Body of pancreas (tissue), 4 donors: ENCODE measurements at regions not wholly inside any gene's neighbourhood (a gene's known extent, or its start where the extent isn't known, plus 50 kb on each side); places are given as distances from the start of the nearest gene placed in this dataset.

ENCODE experiments used
- ATAC-seq: fragments of 150-250 bp; one replicate; pipeline ENCODE4 v1.9.1; 2016
- DNase-seq, 4 donors: peaks; one replicate each; pipeline ENCODE4 v3.0.0-alpha.2; 2019
- H3K27ac ChIP-seq, 4 donors: fragments of 200-600 bp; sonication (generic); 1 replicate in 3 of 4; 2 replicates in 1 of 4; pipeline versions ENCODE4 v1.5.1 to v1.6.1; 2016 to 2019; ENCODE audit warnings: mild to moderate bottlenecking in 1 of 4, mixed read lengths in 1 of 4, moderate library complexity in 1 of 4
- H3K27me3 ChIP-seq, 2 donors: fragments of 200-600 bp; sonication (generic); one replicate each; pipeline ENCODE4 v1.6.0; 2016; ENCODE audit warnings: mild to moderate bottlenecking in 1 of 2
- H3K36me3 ChIP-seq, 2 donors: fragments of 200-600 bp; sonication (generic); replicated peaks in 1 of 2; 2 replicates each; pipeline ENCODE4 v1.5.1; 2016; ENCODE audit warnings: low read depth in 2 of 2; ENCODE audit not compliant: insufficient read depth in 1 of 2
- H3K4me1 ChIP-seq: fragments of 200-600 bp; sonication (generic); one replicate; pipeline ENCODE4 v1.6.0; 2016
- H3K4me3 ChIP-seq, 2 donors: fragments of 200-600 bp; sonication (generic); 1 replicate in 1 of 2; 2 replicates in 1 of 2; pipeline ENCODE4 v1.5.1; 2016 to 2019
- H3K9me3 ChIP-seq, 3 donors: fragments of 200-600 bp; sonication (generic); 1 replicate in 2 of 3; 2 replicates in 1 of 3; pipeline ENCODE4 v1.5.1; 2016
- POLR2A ChIP-seq, 3 donors: fragments of 450-650 bp; IDR thresholded peaks; one replicate each; pipeline ENCODE4 v1.6.1; 2016; ENCODE audit warnings: antibody characterized with exemption in 3 of 3, mild to moderate bottlenecking in 2 of 3
- WGBS, 2 donors: methylation state at CpG; one replicate each; pipeline ENCODE4 v1.1.5; 2017; 5-methylcytosine and 5-hydroxymethylcytosine counted together
- intact Hi-C: fragments of 100-400 bp; cut with DNase I; formaldehyde crosslinking; loops from one replicate; pipeline ENCODE4 v1.15.1; 2023
- TF ChIP-seq, protein P1 (sequence below), 7 experiments: fragments of 450-650 bp in 4 of 7; fragments of 200-600 bp in 3 of 7; sonication (generic) in 3 of 7; IDR thresholded peaks; one replicate each; pipeline ENCODE4 v1.5.1; 2016 to 2019; ENCODE audit warnings: antibody characterized with exemption in 7 of 7

- intact Hi-C loops, result no loop called here
- Histone ChIP-seq H3K4me3 (no peak overlapping the region), H3K27ac (no peak overlapping the region), H3K27me3 (no peaks in the 10 kb centered on the region), H3K9me3 (no peaks in the 10 kb centered on the region), H3K4me1 (no peaks in the 10 kb centered on the region), H3K36me3 (no peaks in the 10 kb centered on the region)
- no peak for DNase-seq
- TF ChIP-seq, protein P1, sequence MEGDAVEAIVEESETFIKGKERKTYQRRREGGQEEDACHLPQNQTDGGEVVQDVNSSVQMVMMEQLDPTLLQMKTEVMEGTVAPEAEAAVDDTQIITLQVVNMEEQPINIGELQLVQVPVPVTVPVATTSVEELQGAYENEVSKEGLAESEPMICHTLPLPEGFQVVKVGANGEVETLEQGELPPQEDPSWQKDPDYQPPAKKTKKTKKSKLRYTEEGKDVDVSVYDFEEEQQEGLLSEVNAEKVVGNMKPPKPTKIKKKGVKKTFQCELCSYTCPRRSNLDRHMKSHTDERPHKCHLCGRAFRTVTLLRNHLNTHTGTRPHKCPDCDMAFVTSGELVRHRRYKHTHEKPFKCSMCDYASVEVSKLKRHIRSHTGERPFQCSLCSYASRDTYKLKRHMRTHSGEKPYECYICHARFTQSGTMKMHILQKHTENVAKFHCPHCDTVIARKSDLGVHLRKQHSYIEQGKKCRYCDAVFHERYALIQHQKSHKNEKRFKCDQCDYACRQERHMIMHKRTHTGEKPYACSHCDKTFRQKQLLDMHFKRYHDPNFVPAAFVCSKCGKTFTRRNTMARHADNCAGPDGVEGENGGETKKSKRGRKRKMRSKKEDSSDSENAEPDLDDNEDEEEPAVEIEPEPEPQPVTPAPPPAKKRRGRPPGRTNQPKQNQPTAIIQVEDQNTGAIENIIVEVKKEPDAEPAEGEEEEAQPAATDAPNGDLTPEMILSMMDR (IDR thresholded peaks at IDR 0.05), result no peak
- no peak for TF ChIP-seq POLR2A (IDR thresholded peaks at IDR 0.05)
- no peak for ATAC-seq
- 52 to 64% methylated on average over 7 of the region's 7 CpGs for WGBS, 2 donors
These were observed 175.5 kb upstream of the CELF4 start for GRCh38 chr18:37741032-37741623.

- 66 to 69% methylated on average over 4 of the region's 4 CpGs for WGBS, 2 donors
- no peak overlapping the region for H3K4me3 ChIP-seq
- TF ChIP-seq, protein P1 (IDR thresholded peaks at IDR 0.05), result no peak
- no peak for TF ChIP-seq POLR2A (IDR thresholded peaks at IDR 0.05)
- H3K9me3 ChIP-seq, result no peaks in the 10 kb centered on the region
- no peaks in the 10 kb centered on the region for H3K36me3 ChIP-seq
- ATAC-seq (no peak), DNase-seq (no peak)
- H3K4me1 ChIP-seq, result no peaks in the 10 kb centered on the region
- no peaks in the 10 kb centered on the region for H3K27me3 ChIP-seq
- no peak overlapping the region for H3K27ac ChIP-seq
- intact Hi-C loops, result no loop called here
These were observed 168.8 kb upstream of the CELF4 start for GRCh38 chr18:37734406-37734805.

GRCh38 chr18:37729716-37730115 is 164.1 kb upstream of the CELF4 start:
- no peaks in the 10 kb centered on the region for H3K36me3 ChIP-seq
- TF ChIP-seq POLR2A (IDR thresholded peaks at IDR 0.05), result no peak
- TF ChIP-seq, protein P1 (IDR thresholded peaks at IDR 0.05), result no peak
- H3K27me3 ChIP-seq, result no peaks in the 10 kb centered on the region
- 63 to 77% methylated on average over 5 of the region's 5 CpGs for WGBS, 2 donors
- no peak for DNase-seq
- H3K9me3 ChIP-seq, result no peaks in the 10 kb centered on the region
- H3K4me1 ChIP-seq, result no peaks in the 10 kb centered on the region
- ATAC-seq, result no peak
- intact Hi-C loops, result no loop called here
- H3K27ac ChIP-seq, result no peak overlapping the region
- no peak overlapping the region for H3K4me3 ChIP-seq

DNA sequence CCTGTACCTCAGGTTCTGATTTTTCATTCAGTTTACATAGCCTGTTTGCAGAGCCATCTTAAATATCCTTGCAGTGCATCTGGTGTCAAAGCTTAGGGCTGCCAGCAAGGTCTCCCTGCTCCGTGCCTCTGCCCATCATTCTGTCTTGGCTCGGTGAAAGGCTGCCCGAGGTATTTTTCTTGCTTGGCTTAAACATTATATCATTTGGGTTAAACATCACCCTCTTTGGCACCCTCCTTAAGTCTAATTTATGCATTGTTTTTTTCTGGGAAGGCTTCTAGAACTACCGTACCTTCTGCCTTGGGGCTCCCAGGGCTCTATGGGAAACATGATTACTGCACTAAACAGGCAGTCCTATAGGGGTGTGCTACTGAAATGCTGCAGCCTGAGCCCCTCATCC is 158.6 kb upstream of the CELF4 start:
- no peak overlapping the region for H3K27ac ChIP-seq
- TF ChIP-seq POLR2A (IDR thresholded peaks at IDR 0.05), result no peak
- TF ChIP-seq, protein P1 (IDR thresholded peaks at IDR 0.05), result no peak
- intact Hi-C loops, result no loop called here
- DNase-seq (no peak), ATAC-seq (no peak)
- 44 to 55% methylated on average over 4 of the region's 4 CpGs for WGBS, 2 donors
- no peak overlapping the region for H3K4me3 ChIP-seq
- H3K36me3 ChIP-seq, result no peaks in the 10 kb centered on the region
- no peaks in the 10 kb centered on the region for H3K9me3 ChIP-seq
- no peaks in the 10 kb centered on the region for H3K27me3 ChIP-seq
- H3K4me1 ChIP-seq, result no peaks in the 10 kb centered on the region
